Activated CD8-positive, alpha-beta T cell treated with anti-CD3 and anti-CD28 coated beads for 36 hours (primary cell): ENCODE measurements at regions not wholly inside any gene's neighbourhood (a gene's known extent, or its start where the extent isn't known, plus 50 kb on each side); places are given as distances from the start of the nearest gene placed in this dataset.
"Not testable (repeated sequence)": the region's sequence is repeated elsewhere in the genome, so short reads cannot be mapped to it uniquely, and the experiment has no call there.

ENCODE experiments used
- ATAC-seq: fragments of 200-7000 bp; cut with Tn5 transposase; one replicate; pipeline ENCODE4 v1.10.0; 2021; ENCODE audit warnings: mild to moderate bottlenecking, moderate library complexity
- CTCF ChIA-PET: fragments of 350-600 bp; sonication (Branson Sonifier 250); formaldehyde crosslinking; loops from one replicate; lab custom pipeline; 2021; ENCODE audit warnings: antibody characterized with exemption; lab: Charles Lee
- POLR2A ChIA-PET: fragments of 350-600 bp; sonication (Branson Sonifier 250); formaldehyde crosslinking; loops from one replicate; lab custom pipeline; 2021; ENCODE audit warnings: antibody characterized with exemption; lab: Charles Lee
- DNase-seq: peaks from one replicate; pipeline ENCODE4 v3.0.0-alpha.2; 2020
- H3K27ac Mint-ChIP-seq: one replicate; pipeline ENCODE4 v1.8.0; 2021; ENCODE audit warnings: mild to moderate bottlenecking, mixed read lengths
- H3K27me3 Mint-ChIP-seq: one replicate; pipeline ENCODE4 v1.8.0; 2021; ENCODE audit warnings: mixed read lengths
- H3K36me3 Mint-ChIP-seq: one replicate; pipeline ENCODE4 v1.8.0; 2021; ENCODE audit warnings: low read depth, mixed read lengths
- H3K4me1 Mint-ChIP-seq: one replicate; pipeline ENCODE4 v1.8.0; 2021; ENCODE audit warnings: low read depth, mixed read lengths
- H3K4me3 Mint-ChIP-seq: one replicate; pipeline ENCODE4 v1.8.0; 2021; ENCODE audit warnings: mild to moderate bottlenecking, moderate library complexity, mixed read lengths
- H3K9me3 Mint-ChIP-seq: one replicate; pipeline ENCODE4 v1.8.0; 2021; ENCODE audit warnings: mixed read lengths
- intact Hi-C: fragments of 100-400 bp; cut with micrococcal nuclease; formaldehyde crosslinking; loops from one replicate; pipeline ENCODE4 v1.10.0; 2022
- TF ChIP-seq, protein P1 (sequence below): fragments of 200-600 bp; IDR thresholded peaks from one replicate; pipeline ENCODE4 v1.8.0; 2022; ENCODE audit warnings: antibody characterized with exemption, mild to moderate bottlenecking

DNA sequence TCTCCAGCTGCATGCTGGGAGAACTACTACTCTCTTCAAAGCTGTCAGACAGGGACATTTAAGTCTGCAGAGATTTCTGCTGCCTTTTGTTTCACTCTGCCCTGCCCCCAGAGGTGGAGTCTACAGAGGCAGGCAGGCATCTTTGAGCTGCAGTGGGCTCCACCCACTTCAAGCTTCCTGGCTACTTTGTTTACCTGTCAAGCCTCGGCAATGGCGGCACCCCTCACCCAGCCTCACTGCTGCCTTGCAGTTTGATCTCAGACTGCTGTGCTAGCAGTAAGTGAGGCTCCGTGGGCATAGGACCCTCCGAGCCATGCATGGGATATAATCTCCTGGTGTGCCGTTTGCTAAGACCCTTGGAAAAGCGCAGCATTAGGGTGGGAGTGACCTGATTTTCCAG lies 61.7 kb downstream of the DMRTA1 start:
- H3K4me1 Mint-ChIP-seq, intact Hi-C loops, H3K27me3 Mint-ChIP-seq, H3K9me3 Mint-ChIP-seq, H3K4me3 Mint-ChIP-seq, ATAC-seq, POLR2A ChIA-PET, H3K36me3 Mint-ChIP-seq, CTCF ChIA-PET, H3K27ac Mint-ChIP-seq, DNase-seq: not testable (repeated sequence)

GRCh38 chr9:22508790-22509189 lies 62.2 kb downstream of the DMRTA1 start:
- intact Hi-C loops = no loop called here
- Mint-ChIP-seq H3K9me3 (peaks cover 2% of the 10 kb centered on the region), H3K4me3 (no peak overlapping the region), H3K4me1 (no peaks in the 10 kb centered on the region), H3K27ac (no peak overlapping the region), H3K36me3 (no peaks in the 10 kb centered on the region), H3K27me3 (peaks cover 1% of the 10 kb centered on the region)
- ChIA-PET CTCF (no interaction called here), POLR2A (no interaction called here)
- DNase-seq (no peak), ATAC-seq (no peak)
- TF ChIP-seq, protein P1, sequence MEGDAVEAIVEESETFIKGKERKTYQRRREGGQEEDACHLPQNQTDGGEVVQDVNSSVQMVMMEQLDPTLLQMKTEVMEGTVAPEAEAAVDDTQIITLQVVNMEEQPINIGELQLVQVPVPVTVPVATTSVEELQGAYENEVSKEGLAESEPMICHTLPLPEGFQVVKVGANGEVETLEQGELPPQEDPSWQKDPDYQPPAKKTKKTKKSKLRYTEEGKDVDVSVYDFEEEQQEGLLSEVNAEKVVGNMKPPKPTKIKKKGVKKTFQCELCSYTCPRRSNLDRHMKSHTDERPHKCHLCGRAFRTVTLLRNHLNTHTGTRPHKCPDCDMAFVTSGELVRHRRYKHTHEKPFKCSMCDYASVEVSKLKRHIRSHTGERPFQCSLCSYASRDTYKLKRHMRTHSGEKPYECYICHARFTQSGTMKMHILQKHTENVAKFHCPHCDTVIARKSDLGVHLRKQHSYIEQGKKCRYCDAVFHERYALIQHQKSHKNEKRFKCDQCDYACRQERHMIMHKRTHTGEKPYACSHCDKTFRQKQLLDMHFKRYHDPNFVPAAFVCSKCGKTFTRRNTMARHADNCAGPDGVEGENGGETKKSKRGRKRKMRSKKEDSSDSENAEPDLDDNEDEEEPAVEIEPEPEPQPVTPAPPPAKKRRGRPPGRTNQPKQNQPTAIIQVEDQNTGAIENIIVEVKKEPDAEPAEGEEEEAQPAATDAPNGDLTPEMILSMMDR = no peak

- intact Hi-C loops = no loop called here
- no peak overlapping the region for H3K27ac Mint-ChIP-seq
- H3K9me3 Mint-ChIP-seq = no peaks in the 10 kb centered on the region
- ChIA-PET POLR2A (no interaction called here), CTCF (no interaction called here)
- peaks cover 1% of the 10 kb centered on the region for H3K27me3 Mint-ChIP-seq
- H3K36me3 Mint-ChIP-seq = no peaks in the 10 kb centered on the region
- TF ChIP-seq, protein P1 = no peak
- DNase-seq (no peak), ATAC-seq (no peak)
- H3K4me1 Mint-ChIP-seq = no peaks in the 10 kb centered on the region
- no peak overlapping the region for H3K4me3 Mint-ChIP-seq
These were observed 65.9 kb downstream of the DMRTA1 start for GRCh38 chr9:22512495-22512894.

GRCh38 chr9:22514871-22515270 lies 68.2 kb downstream of the DMRTA1 start:
- TF ChIP-seq, protein P1 = no peak
- Mint-ChIP-seq H3K4me1 (no peaks in the 10 kb centered on the region), H3K36me3 (no peaks in the 10 kb centered on the region), H3K27me3 (no peaks in the 10 kb centered on the region), H3K4me3 (no peak overlapping the region), H3K27ac (no peak overlapping the region), H3K9me3 (no peaks in the 10 kb centered on the region)
- ATAC-seq (no peak), DNase-seq (no peak)
- intact Hi-C loops = no loop called here
- CTCF ChIA-PET = no interaction called here
- POLR2A ChIA-PET = no interaction called here

GRCh38 chr9:22522206-22522740 lies 75.6 kb downstream of the DMRTA1 start:
- no peaks in the 10 kb centered on the region for H3K4me1 Mint-ChIP-seq
- intact Hi-C loops = no loop called here
- TF ChIP-seq, protein P1 = no peak
- DNase-seq (no peak), ATAC-seq (no peak)
- ChIA-PET POLR2A (no interaction called here), CTCF (no interaction called here)
- no peaks in the 10 kb centered on the region for H3K36me3 Mint-ChIP-seq
- no peak overlapping the region for H3K4me3 Mint-ChIP-seq
- H3K27ac Mint-ChIP-seq = no peak overlapping the region
- H3K9me3 Mint-ChIP-seq = no peaks in the 10 kb centered on the region
- no peaks in the 10 kb centered on the region for H3K27me3 Mint-ChIP-seq

- CTCF ChIA-PET = no interaction called here
- intact Hi-C loops = no loop called here
- Mint-ChIP-seq H3K36me3 (no peaks in the 10 kb centered on the region), H3K27ac (no peak overlapping the region), H3K4me1 (no peaks in the 10 kb centered on the region), H3K9me3 (no peaks in the 10 kb centered on the region), H3K27me3 (no peaks in the 10 kb centered on the region), H3K4me3 (no peak overlapping the region)
- ATAC-seq = no peak
- DNase-seq = no peak
- POLR2A ChIA-PET = no interaction called here
- TF ChIP-seq, protein P1 = no peak
These were observed 81.9 kb downstream of the DMRTA1 start for GRCh38 chr9:22528485-22528884.
